Thoracic aorta (tissue), 2 donors: ENCODE measurements at regions not wholly inside any gene's neighbourhood (a gene's known extent, or its start where the extent isn't known, plus 50 kb on each side); places are given as distances from the start of the nearest gene placed in this dataset.

ENCODE experiments used
- ATAC-seq: fragments of 150-250 bp; one replicate; pipeline ENCODE4 v1.8.0; 2017; ENCODE audit warnings: low read depth; ENCODE audit not compliant: insufficient number of reproducible peaks, low FRiP score
- DNase-seq: peaks from one replicate; pipeline ENCODE4 v3.0.0-alpha.2; 2020; ENCODE audit warnings: low spot score
- H3K27ac ChIP-seq, 2 donors: fragments of 200-600 bp; sonication (generic); 1 replicate in 1 of 2; 2 replicates in 1 of 2; pipeline ENCODE4 v1.5.1; 2016; ENCODE audit warnings: mild to moderate bottlenecking in 2 of 2, moderate library complexity in 2 of 2
- H3K27me3 ChIP-seq: fragments of 200-600 bp; sonication (generic); replicated peaks from 2 replicates; pipeline ENCODE4 v1.6.0; 2016; ENCODE audit warnings: mild to moderate bottlenecking; ENCODE audit not compliant: insufficient read depth
- H3K36me3 ChIP-seq: fragments of 200-600 bp; sonication (generic); one replicate; pipeline ENCODE4 v1.5.1; 2016
- H3K4me1 ChIP-seq, 2 donors: fragments of 200-600 bp; sonication (generic); 1 replicate in 1 of 2; 2 replicates in 1 of 2; pipeline versions ENCODE4 v1.5.1 to v1.6.0; 2016; ENCODE audit warnings: low read depth in 2 of 2, mild to moderate bottlenecking in 1 of 2; ENCODE audit not compliant: control insufficient read depth in 1 of 2
- H3K4me3 ChIP-seq: fragments of 200-600 bp; sonication (generic); 2 replicates; pipeline ENCODE4 v1.5.1; 2016; ENCODE audit warnings: mild to moderate bottlenecking
- H3K9me3 ChIP-seq: fragments of 200-600 bp; sonication (generic); 2 replicates; pipeline ENCODE4 v1.5.1; 2016
- CTCF ChIP-seq: fragments of 200-600 bp; sonication (generic); IDR thresholded peaks from one replicate; pipeline ENCODE4 v1.5.1; 2019; ENCODE audit warnings: antibody characterized with exemption

DNA sequence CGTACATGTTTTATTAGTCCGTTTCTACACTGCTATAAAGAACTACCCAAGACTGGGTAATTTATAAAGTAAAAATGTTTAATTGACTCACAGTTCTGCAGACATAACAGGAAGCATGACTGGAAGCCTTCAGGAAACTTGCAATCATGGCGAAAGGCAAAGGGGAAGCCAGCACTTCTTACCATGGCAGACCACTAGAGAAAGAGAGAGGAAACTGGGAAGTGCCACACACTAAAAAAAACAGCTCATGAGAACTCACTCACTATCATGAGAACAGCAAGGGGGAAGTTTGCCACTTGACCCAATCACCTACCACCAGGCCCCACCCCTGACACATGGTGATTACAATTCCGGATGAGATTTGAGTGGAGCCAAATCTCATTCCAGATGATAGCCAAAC is 466.2 kb downstream of the IRS1 start:
- TF ChIP-seq CTCF, result no peak

GRCh38 chr2:226330206-226330605 is 469.4 kb downstream of the IRS1 start:
- no peak overlapping the region for H3K27ac ChIP-seq
- H3K9me3 ChIP-seq, result no peaks in the 10 kb centered on the region
- TF ChIP-seq CTCF, result no peak
- DNase-seq, result no peak
- H3K4me1 ChIP-seq, result no peaks in the 10 kb centered on the region
- no peak for ATAC-seq
- no peaks in the 10 kb centered on the region for H3K27me3 ChIP-seq
- no peak overlapping the region for H3K4me3 ChIP-seq
- no peaks in the 10 kb centered on the region for H3K36me3 ChIP-seq

More for the DNA sequence above, 466.2 kb downstream of the IRS1 start:
- DNase-seq, result no peak
- no peak overlapping the region for H3K27ac ChIP-seq
- no peaks in the 10 kb centered on the region for H3K36me3 ChIP-seq
- H3K4me3 ChIP-seq, result no peak overlapping the region
- H3K27me3 ChIP-seq, result no peaks in the 10 kb centered on the region
- no peak for ATAC-seq
- H3K4me1 ChIP-seq, result no peaks in the 10 kb centered on the region
- no peaks in the 10 kb centered on the region for H3K9me3 ChIP-seq

DNA sequence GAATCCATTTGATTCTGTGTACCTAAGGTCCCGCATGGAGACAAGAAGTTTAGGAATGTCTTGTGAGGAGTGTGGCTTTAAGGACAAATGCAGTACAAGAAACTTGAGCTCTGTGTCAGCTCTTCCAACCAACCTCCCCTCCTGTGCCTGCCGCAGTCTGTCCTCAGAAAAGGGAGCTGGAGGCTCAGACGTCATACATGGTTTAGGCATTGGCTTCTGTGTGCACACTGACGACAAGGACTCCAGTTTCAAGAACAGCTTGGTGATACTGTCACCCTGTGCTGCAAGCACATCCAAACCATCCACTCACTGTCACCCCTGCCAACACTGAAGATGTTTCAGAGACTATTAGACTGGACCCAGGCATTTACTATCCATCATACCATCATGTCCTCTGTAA is 470.4 kb downstream of the IRS1 start:
- H3K36me3 ChIP-seq, result no peaks in the 10 kb centered on the region
- no peak overlapping the region for H3K27ac ChIP-seq
- no peak for TF ChIP-seq CTCF
- no peaks in the 10 kb centered on the region for H3K4me1 ChIP-seq
- ATAC-seq, result no peak
- no peaks in the 10 kb centered on the region for H3K9me3 ChIP-seq
- no peaks in the 10 kb centered on the region for H3K27me3 ChIP-seq
- DNase-seq, result no peak
- H3K4me3 ChIP-seq, result no peak overlapping the region

DNA sequence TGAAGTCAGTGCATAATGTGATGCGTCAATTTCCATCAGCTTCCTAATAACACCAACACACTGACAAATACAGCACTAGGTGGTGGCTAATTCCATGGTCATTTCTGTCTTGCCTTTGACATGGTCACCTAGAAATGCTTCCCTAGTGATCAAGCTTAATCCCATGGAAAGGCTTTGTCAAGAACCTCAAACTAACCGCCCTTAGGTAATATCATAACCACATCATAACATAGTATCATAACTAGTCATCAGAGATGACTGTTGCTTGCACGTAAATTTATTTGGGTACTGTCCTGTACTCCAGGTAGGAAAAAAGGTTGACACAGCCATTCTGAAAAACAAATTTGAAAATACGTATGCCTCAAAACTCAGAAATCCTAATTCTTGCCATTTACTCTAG is 471.8 kb downstream of the IRS1 start:
- no peak for ATAC-seq
- Histone ChIP-seq H3K4me3 (no peak overlapping the region), H3K9me3 (no peaks in the 10 kb centered on the region), H3K27ac (no peak overlapping the region), H3K4me1 (no peaks in the 10 kb centered on the region), H3K27me3 (no peaks in the 10 kb centered on the region), H3K36me3 (no peaks in the 10 kb centered on the region)
- TF ChIP-seq CTCF, result no peak
- DNase-seq, result no peak

GRCh38 chr2:226325526-226325925 is 474.1 kb downstream of the IRS1 start:
- ATAC-seq (no peak), DNase-seq (no peak)

More at GRCh38 chr2:226325526-226325925, 474.1 kb downstream of the IRS1 start:
- Histone ChIP-seq H3K27me3 (no peaks in the 10 kb centered on the region), H3K27ac (no peak overlapping the region), H3K9me3 (no peaks in the 10 kb centered on the region), H3K4me1 (no peaks in the 10 kb centered on the region), H3K4me3 (no peak overlapping the region), H3K36me3 (no peaks in the 10 kb centered on the region)
- TF ChIP-seq CTCF, result no peak
